NCI-H2029 treated with DMSO at 0.1 percent for 48 hours (cell line): ENCODE measurements at regions not wholly inside any gene's neighbourhood (a gene's known extent, or its start where the extent isn't known, plus 50 kb on each side); places are given as distances from the start of the nearest gene placed in this dataset.

Source experiments
- DNase-seq: peaks from one replicate; lab custom pipeline; 2025; lab: John Stamatoyannopoulos, UW

DNA sequence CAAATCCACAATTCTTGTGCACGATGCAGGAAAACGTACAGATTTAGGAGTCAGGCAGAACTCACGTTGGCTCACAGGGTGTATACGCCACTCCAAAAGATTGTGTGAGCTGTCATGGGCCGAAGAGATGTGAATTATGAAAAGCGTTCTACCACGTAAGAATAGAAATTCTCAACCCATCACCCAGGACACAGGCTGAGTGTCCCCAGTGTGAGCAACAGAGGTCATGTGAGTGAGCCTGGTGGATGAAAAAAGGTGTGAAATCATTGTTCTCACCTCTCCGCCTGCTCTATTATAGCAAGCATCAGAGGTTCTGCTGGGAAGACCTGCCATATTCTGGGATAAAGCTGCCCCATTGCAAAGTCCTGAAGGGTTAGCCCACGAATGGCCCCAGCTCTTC, 235.0 kb downstream of the MN1 start:
- no peak for DNase-seq

DNA sequence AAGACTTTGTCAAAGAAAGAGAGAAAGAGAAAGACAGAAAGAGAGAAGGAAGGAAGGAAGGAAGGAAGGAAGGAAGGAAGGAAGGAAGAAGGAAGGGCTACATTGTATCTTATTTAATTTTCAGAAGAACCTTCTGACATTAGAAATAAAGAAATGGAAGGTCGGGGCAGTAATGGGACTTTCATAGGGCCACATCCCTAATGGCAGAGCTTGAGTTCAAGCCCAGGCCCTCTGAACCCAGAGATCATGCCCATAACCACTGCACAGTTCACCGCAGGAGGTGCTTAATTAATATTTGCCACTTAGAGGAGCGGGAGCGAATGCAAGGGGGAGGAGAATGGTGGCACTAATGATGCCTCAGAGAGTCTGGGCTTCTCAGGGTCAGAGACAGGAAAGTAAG, 233.3 kb downstream of the MN1 start:
- DNase-seq = no peak

DNA sequence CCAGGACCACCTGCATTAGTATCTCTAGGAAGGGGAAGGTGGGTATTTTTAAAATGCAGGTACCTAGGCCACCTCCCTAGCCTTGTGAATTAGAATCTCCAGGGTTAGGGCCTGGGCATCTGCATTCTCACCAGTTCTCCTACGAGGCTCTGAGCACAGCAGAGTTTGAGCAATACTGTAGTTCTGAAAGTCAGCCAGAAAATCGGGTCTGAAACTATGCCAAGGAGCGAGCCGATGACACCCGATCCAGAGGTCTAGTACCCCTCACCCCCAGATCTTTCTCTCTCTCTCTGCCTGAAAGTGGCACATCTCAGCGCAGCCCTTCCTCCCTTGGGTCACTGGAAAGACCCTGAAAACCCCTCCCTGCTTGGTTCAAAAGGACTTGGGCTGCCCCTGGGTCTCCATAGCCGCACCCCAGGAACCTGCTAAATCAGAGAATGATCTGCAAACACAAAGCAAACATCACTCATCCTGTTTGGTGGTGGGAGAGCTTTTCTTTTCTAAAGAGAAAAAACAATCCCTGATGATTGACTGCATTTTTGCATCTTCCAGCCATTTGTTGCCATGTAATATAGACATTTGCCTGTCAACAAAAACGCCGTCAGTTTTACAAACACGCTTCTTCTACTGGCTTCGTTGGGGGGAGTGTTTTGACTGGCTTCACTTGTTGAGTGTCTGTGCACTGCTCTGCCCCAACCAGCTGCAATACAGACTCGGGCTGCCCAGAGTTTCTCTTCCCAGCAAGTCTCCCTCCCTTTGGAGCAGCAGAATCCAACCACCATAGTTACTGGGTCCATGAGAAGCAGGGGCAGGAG, 229.9 kb downstream of the MN1 start:
- no peak for DNase-seq

DNA sequence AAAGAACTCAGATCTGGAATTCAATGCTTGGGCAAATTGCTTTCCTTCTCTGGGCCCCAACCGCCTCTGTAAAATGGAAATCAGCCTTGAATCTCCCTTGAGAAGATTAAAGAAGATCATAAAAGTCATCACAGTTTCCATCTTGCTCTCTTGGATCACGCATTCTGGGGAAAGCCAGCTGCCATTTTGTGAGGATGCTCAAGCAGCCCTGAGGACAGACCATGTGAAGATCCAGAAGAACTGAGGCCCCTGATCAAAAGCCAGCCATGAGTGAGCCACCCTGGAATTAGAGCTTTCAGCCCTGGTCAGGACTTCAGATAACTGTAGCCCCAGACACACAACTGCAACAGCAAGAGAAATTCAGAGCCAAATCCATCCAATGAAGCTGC, 229.3 kb downstream of the MN1 start:
- DNase-seq = no peak

DNA sequence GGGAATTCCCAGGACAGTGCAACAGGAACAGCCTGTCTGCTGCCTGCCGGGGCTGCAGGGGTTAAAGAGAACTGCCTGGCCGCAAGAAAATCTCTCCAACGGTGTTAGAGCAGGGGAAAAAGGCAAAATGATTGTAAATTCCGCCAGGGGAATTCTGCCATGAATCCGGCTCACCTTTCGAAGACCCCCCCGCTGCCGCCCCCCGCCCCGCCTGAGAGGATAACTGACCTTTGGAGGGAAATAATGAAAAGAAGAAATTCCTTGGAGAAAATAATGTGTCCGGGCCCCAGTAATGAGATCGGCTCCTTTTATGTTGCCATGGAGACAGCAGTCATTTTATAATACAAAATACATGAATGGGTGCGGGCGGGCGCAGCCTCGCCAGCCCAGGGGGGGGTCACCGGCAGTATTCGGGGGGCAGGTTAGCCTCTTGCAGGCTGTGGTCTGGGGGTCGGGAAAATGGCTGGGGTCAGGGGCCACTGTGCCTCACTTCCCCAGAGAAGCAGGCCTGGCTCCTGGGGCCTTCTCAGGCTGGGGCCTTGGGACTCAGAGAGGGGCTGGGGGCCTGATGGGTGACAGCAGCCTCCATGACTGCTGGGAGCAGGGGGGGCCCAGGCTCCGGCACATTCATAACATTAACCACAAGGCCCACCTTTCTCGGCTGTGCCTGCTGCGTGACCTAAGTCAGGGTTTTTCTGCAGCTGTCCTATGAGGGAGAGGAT, 228.1 kb downstream of the MN1 start:
- DNase-seq = no peak

DNA sequence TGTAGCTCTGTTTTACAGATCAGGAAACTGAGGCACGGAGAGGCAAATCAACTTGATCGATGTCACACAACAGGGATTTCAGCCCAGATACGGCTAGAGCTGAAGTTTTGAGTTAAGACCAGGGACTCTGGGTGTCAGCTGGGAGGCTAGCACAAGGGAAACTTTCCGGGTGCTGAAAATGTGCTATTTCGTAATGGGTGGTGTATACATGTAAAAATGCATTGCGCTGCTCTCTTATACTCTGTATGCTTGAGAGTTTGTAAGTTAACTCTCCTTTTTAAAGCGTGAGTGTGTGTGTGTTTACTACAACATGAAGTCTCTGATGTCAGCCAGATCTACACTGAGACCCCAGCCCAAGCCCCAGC, 227.6 kb downstream of the MN1 start:
- DNase-seq = no peak

DNA sequence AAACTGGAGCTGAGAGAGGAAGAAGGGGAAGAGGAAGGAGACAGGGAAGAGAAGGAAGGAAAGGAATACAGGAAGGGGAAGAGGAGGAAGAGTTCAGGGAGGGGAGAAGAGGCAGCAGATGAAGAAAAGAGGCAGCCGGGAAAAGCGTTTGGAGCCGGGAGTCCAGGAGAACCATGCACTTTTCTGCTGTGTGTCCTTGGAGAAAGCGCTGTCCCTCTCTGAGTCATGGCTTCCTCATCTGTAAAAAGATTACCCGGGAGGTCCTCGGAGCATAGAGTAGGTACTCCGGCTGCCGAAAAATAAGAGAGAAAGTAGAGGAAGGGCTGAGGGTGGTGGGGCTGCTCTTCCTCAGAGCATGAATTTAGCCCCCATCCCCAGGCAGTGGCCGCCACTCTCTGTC, 226.9 kb downstream of the MN1 start:
- no peak for DNase-seq

DNA sequence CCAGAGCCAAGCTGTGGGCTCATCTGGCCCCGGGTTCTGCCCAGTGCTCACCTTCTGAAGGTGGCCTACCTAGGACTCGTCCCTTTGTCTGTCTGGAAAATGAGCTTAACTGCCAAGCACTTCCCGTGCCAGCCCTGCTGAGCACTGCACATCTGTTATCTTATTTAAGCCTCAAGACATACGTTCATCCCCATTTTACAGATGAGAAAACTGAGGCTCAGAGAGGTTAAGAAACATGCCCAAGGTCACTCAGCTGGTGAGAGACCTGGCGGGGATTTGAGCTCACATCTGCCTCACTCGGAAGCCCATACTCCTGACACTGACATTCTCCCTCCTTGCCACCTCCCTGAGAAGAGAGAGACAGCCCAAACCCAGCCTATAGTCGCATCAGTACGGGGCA, 226.2 kb downstream of the MN1 start:
- DNase-seq = no peak

DNA sequence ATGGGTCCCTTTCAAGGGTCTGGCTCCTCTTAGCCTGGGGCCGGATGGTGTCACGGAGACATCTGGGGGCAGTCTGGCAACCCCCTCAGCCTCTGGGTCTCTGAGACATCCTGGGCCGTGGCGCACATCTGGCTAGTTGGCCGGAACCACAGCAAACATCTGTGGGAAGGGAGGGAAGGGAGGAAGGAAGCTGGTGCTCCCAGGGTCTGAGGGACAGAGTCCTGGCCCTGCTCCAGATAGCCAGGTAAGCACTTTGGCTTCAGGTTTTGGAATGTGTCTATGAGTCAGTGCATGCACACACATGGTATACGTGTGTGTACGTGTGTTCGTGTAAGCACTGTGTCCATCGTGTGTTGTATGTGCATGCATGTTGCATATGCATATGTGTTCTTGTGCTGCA, 225.1 kb downstream of the MN1 start:
- DNase-seq = no peak

DNA sequence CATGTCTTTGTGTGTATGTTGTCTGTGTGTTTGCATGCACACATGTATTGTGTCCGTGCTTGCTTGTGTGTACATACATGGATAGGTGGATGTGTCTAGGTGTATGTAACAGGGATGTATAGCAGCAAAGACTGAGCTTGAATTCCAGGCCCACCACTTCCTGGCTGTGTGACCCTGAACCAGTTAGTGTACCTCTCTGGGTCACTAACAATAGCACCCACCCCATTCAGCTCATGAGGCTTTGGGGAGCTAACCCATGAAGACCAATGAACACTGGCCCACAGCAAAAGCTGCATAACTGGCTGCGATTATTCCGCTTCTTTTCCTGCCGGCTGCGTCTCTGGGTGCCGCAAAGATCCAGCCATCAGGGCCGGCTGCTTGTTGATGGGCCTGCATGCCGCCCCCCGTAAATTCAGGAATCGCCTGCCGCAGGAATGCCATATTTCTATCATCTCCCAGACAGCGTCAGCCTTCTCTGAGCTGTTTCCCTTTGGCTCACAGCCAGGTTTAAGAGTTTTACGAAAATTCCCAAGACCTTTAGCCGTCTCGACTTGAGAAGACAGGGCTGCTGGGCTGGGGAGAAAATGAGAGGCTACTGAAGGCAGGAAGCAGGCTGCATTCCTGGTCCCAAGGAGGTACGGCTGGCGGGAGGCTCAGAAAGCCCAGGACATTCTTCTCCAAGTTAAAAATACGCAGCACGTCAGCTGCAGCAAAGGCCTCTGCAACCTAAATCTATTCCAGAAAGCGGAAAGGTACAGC, 224.6 kb downstream of the MN1 start:
- DNase-seq = no peak

DNA sequence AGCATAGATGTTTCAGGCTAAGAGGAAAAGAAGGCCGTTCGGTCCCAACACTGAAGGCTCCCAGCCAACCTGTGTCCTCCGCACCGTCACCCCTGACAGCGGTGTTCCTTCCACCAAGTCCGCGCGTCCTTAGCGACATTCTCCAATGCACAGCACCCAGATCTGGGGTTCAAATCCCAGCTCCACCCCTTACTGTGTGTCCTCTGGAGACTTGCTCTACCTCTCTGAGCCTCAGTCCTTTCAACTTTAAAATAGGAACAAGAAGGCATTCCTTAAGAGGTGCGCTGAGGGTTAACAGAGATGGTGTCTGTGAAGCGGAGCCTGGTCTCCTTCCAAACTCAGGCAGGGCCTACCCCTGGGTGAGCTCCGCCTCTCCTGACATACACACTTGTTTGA, 224.0 kb downstream of the MN1 start:
- no peak for DNase-seq

DNA sequence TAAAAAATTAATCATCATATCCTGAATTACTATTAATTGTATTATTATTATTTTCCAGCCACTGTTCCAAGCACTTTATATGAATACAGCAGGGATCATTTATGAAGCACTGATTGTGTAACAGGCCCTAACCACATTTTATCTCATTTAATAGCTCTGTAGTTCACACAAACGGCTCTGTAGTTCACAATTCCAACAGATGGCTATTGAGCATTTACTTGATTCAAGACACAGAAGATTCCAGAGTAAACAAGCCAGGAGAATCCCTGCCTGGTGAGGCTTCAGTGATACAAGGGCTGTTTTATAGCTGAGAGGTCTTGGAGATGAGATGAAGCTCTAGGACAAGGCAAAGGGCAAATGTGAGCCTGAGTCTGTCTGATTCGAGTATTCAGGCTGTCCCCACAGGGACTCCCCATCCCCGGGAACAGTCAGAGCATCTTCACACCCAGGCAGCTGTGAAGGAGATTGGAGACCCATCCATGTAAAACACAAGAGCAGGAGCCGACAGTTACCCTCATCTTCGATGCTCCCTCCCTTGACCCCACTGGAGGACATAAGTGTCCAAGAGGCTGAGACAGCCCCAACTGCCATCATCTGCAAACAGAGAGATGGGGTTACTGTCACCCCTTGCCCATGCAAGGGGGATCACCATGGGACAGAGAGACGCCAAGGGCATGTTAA, 222.5 kb downstream of the MN1 start:
- DNase-seq = no peak

DNA sequence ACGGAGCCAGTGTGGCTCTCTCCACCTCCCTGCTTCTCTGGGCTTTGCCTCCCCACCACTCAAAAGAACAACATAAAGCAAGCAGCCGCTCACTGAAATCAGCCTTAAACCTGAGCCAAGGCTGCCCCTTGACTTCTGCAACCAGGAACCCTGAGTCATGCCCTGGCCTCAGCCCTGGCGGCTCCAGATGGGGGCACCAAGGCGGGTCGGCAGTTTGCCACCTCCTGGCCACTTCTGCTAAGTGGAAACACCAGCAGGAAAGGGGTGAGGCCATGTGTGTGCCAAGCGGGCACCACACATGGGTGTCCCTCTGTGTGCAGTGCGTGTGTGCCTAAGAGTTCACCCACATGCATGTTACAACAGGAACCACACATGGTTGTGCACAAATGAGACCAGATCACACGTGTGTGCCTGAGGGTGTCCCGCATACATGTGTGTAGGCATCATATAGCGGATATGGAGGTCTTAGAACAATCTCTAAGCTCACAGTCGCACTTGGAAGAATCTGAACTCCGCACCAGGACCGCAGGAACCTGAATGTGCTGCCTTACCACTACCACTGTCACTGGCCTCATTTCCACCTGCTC, 221.2 kb downstream of the MN1 start:
- no peak for DNase-seq

DNA sequence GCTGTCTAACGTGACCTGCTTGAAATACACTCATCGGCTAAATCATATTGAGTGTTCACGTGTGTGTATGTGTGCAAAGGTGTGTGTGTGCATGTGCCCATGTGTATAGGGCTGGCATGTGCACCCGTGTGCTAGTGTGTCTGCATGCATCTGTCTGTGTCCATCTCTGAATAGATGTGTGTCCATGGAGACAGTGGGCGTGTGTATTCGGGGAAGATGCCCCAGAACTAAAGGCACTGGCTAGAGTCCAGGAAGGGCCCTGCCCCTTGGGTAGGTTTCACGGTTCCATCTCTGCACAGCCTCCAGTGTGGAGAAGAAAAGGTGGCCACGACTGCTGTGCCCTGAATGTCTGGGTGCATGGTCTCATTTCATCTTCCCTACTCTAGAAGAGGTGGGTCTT, 220.3 kb downstream of the MN1 start:
- DNase-seq = no peak

DNA sequence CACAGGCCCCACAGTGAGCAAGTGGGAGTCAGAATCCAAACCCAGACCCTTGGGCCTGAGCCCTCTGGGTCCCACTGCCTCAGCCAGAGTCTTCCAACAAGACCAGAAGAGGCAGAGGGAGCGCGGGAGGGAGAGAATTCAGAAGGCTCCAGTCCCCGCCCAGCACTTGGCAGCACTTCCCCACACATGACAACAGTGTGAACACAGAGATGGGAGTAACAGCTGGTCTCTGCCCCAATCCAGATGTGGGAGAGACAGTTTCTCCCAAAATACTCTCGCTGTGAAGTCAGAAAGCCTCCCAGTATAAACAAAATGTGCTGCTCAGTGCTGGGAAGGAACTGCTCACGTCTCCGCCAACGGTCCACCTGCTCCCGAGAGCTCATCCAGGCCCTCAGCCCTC, 219.9 kb downstream of the MN1 start:
- no peak for DNase-seq

DNA sequence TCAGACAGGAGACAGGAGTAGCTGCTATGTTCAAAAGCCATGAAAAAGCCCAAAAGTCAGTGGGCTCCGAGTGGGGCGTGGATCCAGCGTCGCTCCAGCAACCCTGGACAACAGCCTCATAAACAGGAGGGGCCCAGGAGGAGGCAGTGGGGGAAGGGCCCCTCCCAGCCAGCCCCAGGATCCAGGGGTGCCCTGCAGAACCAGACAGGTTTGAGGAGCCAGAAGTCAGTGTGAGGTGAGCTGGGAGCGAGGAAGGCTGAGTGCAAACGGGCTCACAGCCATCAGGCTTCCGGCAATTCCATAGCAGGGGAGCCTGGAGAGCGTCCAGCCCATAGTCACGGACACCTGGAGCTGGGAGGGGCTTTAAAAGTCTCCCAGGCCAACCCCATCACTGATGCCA, 217.7 kb downstream of the MN1 start:
- DNase-seq = no peak

DNA sequence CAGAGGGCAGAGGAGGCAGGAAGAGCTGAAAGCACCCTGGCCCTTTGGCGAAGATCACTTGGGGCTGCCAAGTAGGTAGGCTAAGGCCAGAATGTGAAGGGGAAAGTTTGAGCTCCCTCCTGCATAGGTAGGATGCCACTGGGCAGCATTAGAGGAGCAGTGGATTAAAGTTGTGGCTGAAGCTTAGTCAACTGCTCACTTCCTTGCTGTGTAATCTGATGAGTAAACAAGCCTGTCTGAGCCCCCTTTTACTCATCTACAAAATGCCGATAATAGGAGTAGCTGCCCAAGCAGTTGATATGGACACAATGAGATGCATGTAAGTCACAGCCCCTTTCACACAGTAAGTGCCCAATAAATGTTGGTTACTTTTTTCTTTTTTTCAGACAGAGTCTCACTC, 216.4 kb downstream of the MN1 start:
- no peak for DNase-seq

DNA sequence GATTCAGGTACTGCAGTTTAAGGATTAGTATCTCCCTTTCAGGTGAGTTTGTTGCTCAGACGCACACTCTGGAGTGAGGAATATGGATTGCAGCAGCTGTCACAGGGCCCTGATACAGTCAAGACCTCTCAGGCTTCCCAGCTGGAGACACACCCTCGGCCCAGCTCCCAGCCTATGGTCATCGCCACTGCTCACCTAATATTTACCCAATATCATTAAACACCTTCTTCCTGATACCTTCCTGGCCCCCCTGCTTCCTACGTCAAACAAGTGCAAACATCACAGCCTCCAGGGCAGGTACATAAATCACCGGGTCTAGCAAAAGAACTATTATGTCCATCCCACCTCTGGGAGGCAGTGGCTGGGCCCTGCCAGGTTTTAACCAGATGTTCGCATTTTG, 213.3 kb downstream of the MN1 start:
- no peak for DNase-seq

DNA sequence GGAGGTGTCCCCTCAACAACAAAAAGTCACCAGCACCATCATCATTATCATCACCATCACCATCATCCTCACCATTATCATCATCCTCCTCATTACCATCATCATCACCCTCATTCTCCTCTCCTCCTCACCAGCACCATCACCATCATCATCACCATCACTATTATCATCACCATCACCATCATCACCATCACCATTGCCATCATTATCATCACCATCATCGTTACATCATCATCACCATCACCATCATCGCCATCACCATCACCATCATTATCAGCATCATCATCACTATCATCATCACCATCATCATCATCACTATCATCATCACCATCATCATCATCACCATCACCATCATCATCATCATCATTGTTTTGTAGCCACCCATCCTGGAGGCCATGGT, 212.6 kb downstream of the MN1 start:
- DNase-seq = no peak

DNA sequence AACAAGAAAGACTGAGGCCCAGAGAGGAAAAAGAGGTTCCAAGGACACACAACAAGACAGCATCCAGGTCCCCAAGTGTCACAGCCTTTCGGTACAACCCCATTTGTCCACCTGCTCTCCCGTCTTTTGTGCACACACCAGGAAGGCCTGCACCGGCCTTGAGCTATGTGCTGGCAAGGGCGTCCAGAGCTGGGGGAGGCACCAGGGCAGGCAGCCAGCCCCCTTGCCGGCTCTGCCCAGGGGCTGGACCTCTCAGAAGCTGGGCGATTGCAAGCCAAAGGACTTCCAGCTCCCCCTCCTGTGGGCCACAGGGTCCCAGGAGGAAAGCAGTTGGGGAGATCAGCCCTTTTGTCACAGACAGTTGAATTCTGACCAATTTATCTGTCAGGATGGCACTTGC, 210.5 kb downstream of the MN1 start:
- no peak for DNase-seq

DNA sequence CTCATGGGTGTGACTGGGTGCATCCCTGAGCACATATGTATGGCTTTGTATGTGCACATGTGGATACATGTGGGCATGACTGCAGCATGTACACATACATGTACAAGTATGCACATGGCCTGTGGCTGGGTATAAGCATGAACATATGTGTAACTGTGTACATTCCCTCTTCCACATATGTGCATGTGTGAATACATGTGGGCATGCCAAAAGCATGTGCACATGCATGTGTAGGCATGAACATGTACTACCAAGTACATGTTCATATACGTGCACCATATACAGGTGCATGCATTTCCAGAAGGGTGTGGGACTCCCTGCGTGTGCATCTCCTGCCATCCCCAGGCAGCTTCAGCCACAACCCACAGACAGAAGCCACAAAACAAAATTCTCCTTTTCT, 208.2 kb downstream of the MN1 start:
- no peak for DNase-seq

DNA sequence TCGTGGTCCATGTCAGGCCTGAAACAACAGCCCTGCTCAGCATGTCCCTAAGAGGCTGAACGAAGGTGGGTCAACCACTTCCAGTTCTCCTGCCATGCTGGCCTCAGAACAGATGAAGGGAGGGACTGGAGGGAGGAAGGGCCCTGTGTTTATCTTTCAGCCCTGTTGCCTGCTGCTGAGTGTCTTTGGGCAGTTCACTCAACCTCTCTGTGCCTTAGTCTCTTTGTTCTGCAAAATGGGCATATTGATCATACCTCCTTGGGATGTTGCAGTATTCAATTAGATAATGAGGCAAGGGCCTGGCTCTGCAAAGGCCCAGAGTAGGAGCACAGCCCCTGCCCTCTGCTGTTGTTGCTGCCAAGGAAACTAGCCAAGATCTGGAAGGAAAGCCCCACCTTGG, 207.5 kb downstream of the MN1 start:
- no peak for DNase-seq
